Calu3 (cell line): ENCODE measurements at regions not wholly inside any gene's neighbourhood (a gene's known extent, or its start where the extent isn't known, plus 50 kb on each side); places are given as distances from the start of the nearest gene placed in this dataset.

ENCODE experiments used
- BruUV-seq: library from RNA; stranded (reverse); fragments of 400-500 nt; replicated peaks from 2 replicates; lab custom pipeline; 2021; lab: Mats Ljungman, UMichigan
- CTCF ChIA-PET: fragments of 300-600 bp; sonication (Branson Sonifier 250); formaldehyde crosslinking; loops from one replicate; lab custom pipeline; 2022; ENCODE audit warnings: antibody characterized with exemption; lab: Charles Lee
- DNase-seq: peaks from one replicate; pipeline ENCODE4 v3.0.0; 2022
- H3K27ac Mint-ChIP-seq: one replicate; pipeline ENCODE4 v1.8.0; 2022; ENCODE audit warnings: mixed read lengths; ENCODE audit not compliant: unreplicated experiment
- H3K27me3 Mint-ChIP-seq: one replicate; pipeline ENCODE4 v1.8.0; 2022; ENCODE audit warnings: mixed read lengths; ENCODE audit not compliant: unreplicated experiment
- H3K36me3 Mint-ChIP-seq: one replicate; pipeline ENCODE4 v1.8.0; 2022; ENCODE audit warnings: mild to moderate bottlenecking, moderate library complexity, mixed read lengths; ENCODE audit not compliant: insufficient read depth, unreplicated experiment
- H3K4me1 Mint-ChIP-seq: one replicate; pipeline ENCODE4 v1.8.0; 2022; ENCODE audit warnings: mild to moderate bottlenecking, low read depth, mixed read lengths; ENCODE audit not compliant: unreplicated experiment
- H3K4me3 Mint-ChIP-seq: one replicate; pipeline ENCODE4 v1.8.0; 2022; ENCODE audit warnings: mild to moderate bottlenecking, low read depth, moderate library complexity, mixed read lengths; ENCODE audit not compliant: unreplicated experiment
- H3K9me3 Mint-ChIP-seq: one replicate; pipeline ENCODE4 v1.8.0; 2022; ENCODE audit warnings: low read depth, mixed read lengths; ENCODE audit not compliant: unreplicated experiment
- CTCF ChIP-seq: fragments of 200-600 bp; IDR thresholded peaks from one replicate; pipeline ENCODE4 v1.8.0; 2022; ENCODE audit warnings: antibody characterized with exemption; ENCODE audit not compliant: unreplicated experiment
- intact Hi-C: fragments of 100-400 bp; cut with micrococcal nuclease; formaldehyde crosslinking; loops from one replicate; pipeline ENCODE4 v1.10.0; 2022; ENCODE audit not compliant: unreplicated experiment

DNA sequence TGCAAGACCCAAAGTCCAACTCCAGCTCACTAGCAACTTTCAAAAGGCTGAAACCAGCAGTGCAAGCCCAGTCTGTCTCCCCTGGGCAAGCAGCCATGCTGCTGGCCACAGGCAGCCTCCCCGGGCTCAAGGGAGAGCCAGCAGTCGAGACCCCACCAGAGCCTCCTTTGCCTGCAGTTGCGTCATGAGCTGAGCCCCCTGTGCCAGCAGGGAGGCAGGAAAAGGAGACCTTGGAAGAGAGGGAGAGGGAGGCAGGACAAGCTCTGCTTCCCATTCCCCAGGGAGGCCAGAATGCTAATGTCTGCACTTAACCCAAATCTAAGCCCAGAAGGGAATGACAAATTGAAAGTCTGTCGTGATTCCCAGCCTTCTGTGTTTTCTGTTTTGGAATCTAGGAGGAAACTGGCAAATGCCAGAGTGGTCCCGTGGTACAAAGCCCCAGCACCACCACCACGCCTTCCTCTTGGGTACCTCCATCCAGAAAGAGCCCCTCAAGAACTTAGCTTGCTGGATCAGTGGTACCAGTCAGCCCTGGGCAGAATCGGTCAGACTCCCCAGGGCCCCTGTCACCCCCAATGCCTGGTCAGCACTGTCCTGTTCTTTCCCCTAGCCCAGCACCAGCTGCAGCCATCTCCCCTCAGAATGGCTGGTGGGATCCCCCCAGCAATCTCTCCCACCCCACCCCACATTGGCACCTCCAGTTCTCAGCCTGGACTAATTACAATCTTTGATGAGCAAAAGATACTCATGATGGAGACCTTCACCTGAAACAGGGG lies 99.3 kb upstream of the TNRC6C start:
- no peaks in the 10 kb centered on the region for H3K36me3 Mint-ChIP-seq
- CTCF ChIA-PET = interaction anchor here (0.8 to 1.5 kb wide), 3 partner anchors 9 to 89 kb away, joined by 3 to 5 read pairs (median 3); no protein-coding TSS in a partner anchor
- DNase-seq = no peak
- no peaks in the 10 kb centered on the region for H3K9me3 Mint-ChIP-seq
- no peak overlapping the region for H3K27ac Mint-ChIP-seq
- TF ChIP-seq CTCF = no peak
- intact Hi-C loops = no loop called here
- peaks cover 85% of the 10 kb centered on the region for H3K27me3 Mint-ChIP-seq
- peaks cover 7% of the 10 kb centered on the region for H3K4me1 Mint-ChIP-seq
- H3K4me3 Mint-ChIP-seq = no peak overlapping the region
- no TSS peak for BruUV-seq

DNA sequence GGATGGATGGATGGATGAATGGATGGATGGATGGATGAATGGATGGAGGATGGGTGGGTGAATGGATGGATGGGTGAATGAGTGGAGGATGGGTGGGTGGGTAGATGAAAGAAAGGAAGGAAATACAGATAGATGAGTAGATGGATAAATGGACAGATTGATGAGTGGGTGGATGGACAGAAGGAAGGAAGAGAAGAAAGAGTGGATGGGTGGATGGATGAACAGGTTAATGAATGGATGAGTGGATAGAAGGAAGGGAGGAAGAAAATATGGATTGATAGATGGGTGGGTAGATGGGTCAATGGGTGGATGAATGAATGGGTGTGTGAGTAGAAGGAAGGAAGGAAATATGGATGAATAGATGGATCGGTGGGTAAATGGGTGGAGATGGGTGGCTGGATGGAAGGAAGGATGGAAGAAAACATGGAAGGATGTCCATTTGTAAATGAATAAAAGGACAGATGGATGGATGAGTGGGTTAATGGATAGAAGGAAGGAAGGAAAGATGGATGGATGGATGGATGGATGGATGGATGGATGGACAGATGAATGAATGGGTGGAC lies 97.3 kb upstream of the TNRC6C start:
- intact Hi-C loops = no loop called here
- no peak for DNase-seq
- H3K27ac Mint-ChIP-seq = no peak overlapping the region
- no peak overlapping the region for H3K4me3 Mint-ChIP-seq
- peaks cover 7% of the 10 kb centered on the region for H3K4me1 Mint-ChIP-seq
- CTCF ChIA-PET = interaction anchor here (0.7 kb wide), 1 partner anchor 58 kb away, joined by 3 read pairs; no protein-coding TSS in a partner anchor
- no peak for TF ChIP-seq CTCF
- peaks cover 84% of the 10 kb centered on the region for H3K27me3 Mint-ChIP-seq
- no TSS peak for BruUV-seq
- H3K9me3 Mint-ChIP-seq = no peaks in the 10 kb centered on the region
- no peaks in the 10 kb centered on the region for H3K36me3 Mint-ChIP-seq

- no peaks in the 10 kb centered on the region for H3K36me3 Mint-ChIP-seq
- peaks cover 84% of the 10 kb centered on the region for H3K27me3 Mint-ChIP-seq
- intact Hi-C loops = no loop called here
- no TSS peak for BruUV-seq
- H3K4me3 Mint-ChIP-seq = no peak overlapping the region
- no peak for DNase-seq
- CTCF ChIA-PET = no interaction called here
- peaks cover 6% of the 10 kb centered on the region for H3K4me1 Mint-ChIP-seq
- H3K9me3 Mint-ChIP-seq = no peaks in the 10 kb centered on the region
- no peak overlapping the region for H3K27ac Mint-ChIP-seq
- no peak for TF ChIP-seq CTCF
Observed at GRCh38 chr17:77861981-77862645, 96.4 kb upstream of the TNRC6C start.

- Mint-ChIP-seq H3K27me3 (peaks cover 84% of the 10 kb centered on the region), H3K9me3 (no peaks in the 10 kb centered on the region), H3K4me1 (no peaks in the 10 kb centered on the region), H3K27ac (no peak overlapping the region), H3K36me3 (no peaks in the 10 kb centered on the region), H3K4me3 (no peak overlapping the region)
- no TSS peak for BruUV-seq
- intact Hi-C loops = no loop called here
- no peak for DNase-seq
- TF ChIP-seq CTCF = no peak
- CTCF ChIA-PET = no interaction called here
Observed at GRCh38 chr17:77862890-77863813, 95.4 kb upstream of the TNRC6C start.
